Prostate gland (tissue), 2 donors: ENCODE measurements at regions not wholly inside any gene's neighbourhood (a gene's known extent, or its start where the extent isn't known, plus 50 kb on each side); places are given as distances from the start of the nearest gene placed in this dataset.
"Not testable (repeated sequence)": the region's sequence is repeated elsewhere in the genome, so short reads cannot be mapped to it uniquely, and the experiment has no call there.

Experiments
- DNase-seq: peaks from one replicate; pipeline ENCODE4 v3.0.0-alpha.2; 2019; ENCODE audit warnings: low spot score
- H3K27ac ChIP-seq, 2 donors: fragments of 200-600 bp; sonication (generic); 2 replicates each; pipeline ENCODE4 v1.5.1; 2017 to 2019
- H3K27me3 ChIP-seq: fragments of 200-600 bp; sonication (generic); replicated peaks from 2 replicates; pipeline ENCODE4 v1.5.1; 2019; ENCODE audit not compliant: insufficient read depth
- H3K36me3 ChIP-seq, 2 donors: fragments of 200-600 bp; sonication (generic); 1 replicate in 1 of 2; 2 replicates in 1 of 2; pipeline versions ENCODE4 v1.5.1 to v1.8.1; 2017 to 2019
- H3K4me1 ChIP-seq: fragments of 200-600 bp; sonication (generic); replicated peaks from 2 replicates; pipeline ENCODE4 v1.5.1; 2019
- H3K4me3 ChIP-seq, 2 donors: fragments of 200-600 bp; sonication (generic); 2 replicates each; pipeline ENCODE4 v1.5.1; 2017 to 2019
- H3K9me3 ChIP-seq: fragments of 200-600 bp; sonication (generic); 2 replicates; pipeline ENCODE4 v1.5.1; 2017
- CTCF ChIP-seq, 4 experiments: fragments of 200-600 bp in 2 of 4; fragments of 450-650 bp in 2 of 4; sonication (generic) in 2 of 4; IDR thresholded peaks; 1 replicate in 3 of 4; 2 replicates in 1 of 4; pipeline ENCODE4 v1.5.1; 2016 to 2019; ENCODE audit warnings: antibody characterized with exemption in 4 of 4, mild to moderate bottlenecking in 2 of 4, moderate library complexity in 2 of 4
- POLR2A ChIP-seq: fragments of 450-650 bp; IDR thresholded peaks from one replicate; pipeline ENCODE4 v1.6.1; 2016; ENCODE audit warnings: antibody characterized with exemption, mild to moderate bottlenecking
- POLR2AphosphoS5 ChIP-seq: sonication (generic); formaldehyde crosslinking; IDR thresholded peaks from one replicate; pipeline ENCODE4 v1.6.1; 2017; ENCODE audit warnings: antibody characterized with exemption
- WGBS: methylation state at CpG from one replicate; pipeline ENCODE4 v1.1.5; 2018; 5-methylcytosine and 5-hydroxymethylcytosine counted together
- intact Hi-C: fragments of 100-400 bp; cut with DNase I; formaldehyde crosslinking; loops from one replicate; pipeline ENCODE4 v1.14.2; 2022

GRCh38 chr3:170809007-170809974 lies 60.7 kb downstream of the RPL22L1 start:
- no peak for TF ChIP-seq POLR2A
- no peak for TF ChIP-seq POLR2AphosphoS5
- peak; percentile 11 to 54 (median 30) for TF ChIP-seq CTCF (IDR thresholded peaks at IDR 0.05)
- H3K27me3 ChIP-seq, result no peaks in the 10 kb centered on the region
- DNase-seq, result peak; percentile 21
- H3K27ac ChIP-seq, result no peak overlapping the region
- no peaks in the 10 kb centered on the region for H3K4me1 ChIP-seq
- 74% methylated on average over 14 of the region's 14 CpGs for WGBS
- H3K4me3 ChIP-seq, result no peak overlapping the region
- no peaks in the 10 kb centered on the region for H3K9me3 ChIP-seq
- H3K36me3 ChIP-seq, result no peaks in the 10 kb centered on the region
- intact Hi-C loops, result no loop called here

- WGBS, result 87% methylated on average over 5 of the region's 5 CpGs
- H3K9me3 ChIP-seq, result no peaks in the 10 kb centered on the region
Observed at GRCh38 chr3:170808041-170808440, 62.0 kb downstream of the RPL22L1 start.

GRCh38 chr3:170806676-170807075 lies 63.3 kb downstream of the RPL22L1 start:
- TF ChIP-seq POLR2A (no peak), POLR2AphosphoS5 (no peak), CTCF (IDR thresholded peaks at IDR 0.05) (no peak)
- intact Hi-C loops, result no loop called here
- Histone ChIP-seq H3K36me3 (no peaks in the 10 kb centered on the region), H3K4me3 (no peak overlapping the region), H3K4me1 (no peaks in the 10 kb centered on the region), H3K27ac (no peak overlapping the region), H3K9me3 (no peaks in the 10 kb centered on the region), H3K27me3 (no peaks in the 10 kb centered on the region)
- no peak for DNase-seq
- WGBS, result 64% methylated on average over 2 of the region's 2 CpGs

More at GRCh38 chr3:170808041-170808440, 62.0 kb downstream of the RPL22L1 start:
- Histone ChIP-seq H3K27me3 (no peaks in the 10 kb centered on the region), H3K27ac (no peak overlapping the region), H3K4me1 (no peaks in the 10 kb centered on the region), H3K36me3 (no peaks in the 10 kb centered on the region), H3K4me3 (no peak overlapping the region)
- DNase-seq, result no peak
- intact Hi-C loops, result no loop called here
- TF ChIP-seq CTCF (IDR thresholded peaks at IDR 0.05) (peak in 1 of 4 experiments; percentile 10), POLR2AphosphoS5 (no peak)

- 88% methylated on average over 5 of the region's 5 CpGs for WGBS
- Histone ChIP-seq H3K27ac (no peak overlapping the region), H3K36me3 (no peaks in the 10 kb centered on the region), H3K9me3 (no peaks in the 10 kb centered on the region), H3K4me3 (no peak overlapping the region), H3K4me1 (no peaks in the 10 kb centered on the region), H3K27me3 (no peaks in the 10 kb centered on the region)
- TF ChIP-seq CTCF (IDR thresholded peaks at IDR 0.05), result no peak
- TF ChIP-seq POLR2A, result no peak
- no peak for TF ChIP-seq POLR2AphosphoS5
- intact Hi-C loops, result no loop called here
- DNase-seq, result no peak
Observed at GRCh38 chr3:170806141-170806540, 63.9 kb downstream of the RPL22L1 start.

- intact Hi-C loops, H3K36me3 ChIP-seq, H3K4me1 ChIP-seq, DNase-seq, H3K4me3 ChIP-seq, H3K27me3 ChIP-seq, H3K9me3 ChIP-seq, H3K27ac ChIP-seq: not testable (repeated sequence)
- 89% methylated on average over 1 of the region's 1 CpG for whole genome bisulfite sequencing
Observed at GRCh38 chr3:170805296-170805695, 64.7 kb downstream of the RPL22L1 start.

GRCh38 chr3:170804634-170805033 lies 65.4 kb downstream of the RPL22L1 start:
- H3K27ac ChIP-seq, H3K4me3 ChIP-seq, DNase-seq, intact Hi-C loops, H3K36me3 ChIP-seq, H3K9me3 ChIP-seq, H3K27me3 ChIP-seq, H3K4me1 ChIP-seq: not testable (repeated sequence)
- 33% methylated on average over 1 of the region's 1 CpG for WGBS
